HG02642 (cell line): ENCODE measurements at regions not wholly inside any gene's neighbourhood (a gene's known extent, or its start where the extent isn't known, plus 50 kb on each side); places are given as distances from the start of the nearest gene placed in this dataset.
"Not testable (repeated sequence)": the region's sequence is repeated elsewhere in the genome, so short reads cannot be mapped to it uniquely, and the experiment has no call there.

ENCODE experiments used
- ATAC-seq: cut with Tn5 transposase; IDR thresholded peaks from one replicate; pipeline ENCODE4 v1.9.1; 2021; ENCODE audit warnings: mild to moderate bottlenecking; ENCODE audit not compliant: unreplicated experiment, poor library complexity

GRCh38 chr5:158461240-158461854 lies 602.4 kb upstream of the CLINT1 start:
- no peak for ATAC-seq

- no peak for ATAC-seq
These were observed 599.1 kb upstream of the CLINT1 start for GRCh38 chr5:158458086-158458485.

- ATAC-seq = no peak
These were observed 597.8 kb upstream of the CLINT1 start for GRCh38 chr5:158456756-158457155.

- ATAC-seq = no peak
These were observed 597.3 kb upstream of the CLINT1 start for GRCh38 chr5:158456241-158456640.

- no peak for ATAC-seq
These were observed 593.2 kb upstream of the CLINT1 start for GRCh38 chr5:158451993-158452672.

GRCh38 chr5:158451203-158451992 lies 592.5 kb upstream of the CLINT1 start:
- no peak for ATAC-seq

GRCh38 chr5:158450751-158451171 lies 591.8 kb upstream of the CLINT1 start:
- ATAC-seq = no peak

- ATAC-seq = not testable (repeated sequence)
These were observed 587.8 kb upstream of the CLINT1 start for GRCh38 chr5:158446761-158447160.

- not testable (repeated sequence) for ATAC-seq
These were observed 580.3 kb upstream of the CLINT1 start for GRCh38 chr5:158439204-158439603.

GRCh38 chr5:158436271-158437065 lies 577.5 kb upstream of the CLINT1 start:
- ATAC-seq = no peak

- peak; percentile 69 for ATAC-seq
These were observed 576.2 kb upstream of the CLINT1 start for GRCh38 chr5:158435161-158435616.

- peak; percentile 2 for ATAC-seq
These were observed 575.8 kb upstream of the CLINT1 start for GRCh38 chr5:158434749-158435148.

GRCh38 chr5:158433634-158434033 lies 574.7 kb upstream of the CLINT1 start:
- ATAC-seq = no peak

GRCh38 chr5:158431369-158432029 lies 572.6 kb upstream of the CLINT1 start:
- peak; percentile 43 for ATAC-seq

- ATAC-seq = no peak
These were observed 571.8 kb upstream of the CLINT1 start for GRCh38 chr5:158430798-158431167.

- peak; percentile 35 for ATAC-seq
These were observed 571.3 kb upstream of the CLINT1 start for GRCh38 chr5:158430166-158430797.

- no peak for ATAC-seq
These were observed 570.6 kb upstream of the CLINT1 start for GRCh38 chr5:158429564-158429963.

GRCh38 chr5:158423623-158424200 lies 564.8 kb upstream of the CLINT1 start:
- no peak for ATAC-seq
